SK-N-SH (cell line): ENCODE measurements at regions not wholly inside any gene's neighbourhood (a gene's known extent, or its start where the extent isn't known, plus 50 kb on each side); places are given as distances from the start of the nearest gene placed in this dataset.

Experiments used
- CTCF ChIP-seq: fragments of 200-600 bp; sonication (generic); IDR thresholded peaks from 2 replicates; pipeline ENCODE4 v1.6.1; 2017; ENCODE audit warnings: antibody characterized with exemption, mild to moderate bottlenecking, moderate library complexity
- EP300 ChIP-seq, 2 experiments: IDR thresholded peaks; 2 replicates each; pipeline versions ENCODE4 v1.4.0 to v1.6.1; 2012; ENCODE audit warnings: borderline replicate concordance in 1 of 2, low read depth in 1 of 2, low read length in 1 of 2
- EZH2phosphoT487 ChIP-seq: fragments of 200-600 bp; sonication (generic); IDR thresholded peaks from 2 replicates; pipeline ENCODE4 v1.6.1; 2017; ENCODE audit warnings: low read depth, mixed run types, mild to moderate bottlenecking, antibody characterized with exemption, moderate library complexity, borderline replicate concordance
- MEF2A ChIP-seq: IDR thresholded peaks from 2 replicates; pipeline ENCODE4 v1.4.0; 2012; ENCODE audit warnings: low read depth, borderline replicate concordance
- MXI1 ChIP-seq: IDR thresholded peaks from 2 replicates; pipeline ENCODE4 v1.6.1; 2012; ENCODE audit warnings: mild to moderate bottlenecking, low read depth, low read length, improper control_type of control experiment
- RAD21 ChIP-seq: IDR thresholded peaks from 2 replicates; pipeline ENCODE4 v1.6.1; 2012; ENCODE audit warnings: mild to moderate bottlenecking, low read length
- RXRA ChIP-seq: IDR thresholded peaks from 2 replicates; pipeline ENCODE4 v1.4.0; 2012; ENCODE audit warnings: low read depth, mild to moderate bottlenecking, borderline replicate concordance
- SIN3A ChIP-seq: IDR thresholded peaks from 2 replicates; pipeline ENCODE4 v1.6.1; 2012; ENCODE audit warnings: low read depth, mild to moderate bottlenecking, low read length, moderate library complexity, borderline replicate concordance
- SMC3 ChIP-seq: IDR thresholded peaks from 2 replicates; pipeline ENCODE4 v1.6.1; 2012; ENCODE audit warnings: low read depth, low read length, improper control_type of control experiment
- YY1 ChIP-seq: IDR thresholded peaks from 2 replicates; pipeline ENCODE4 v1.4.0; 2012; ENCODE audit warnings: low read depth, mild to moderate bottlenecking
- TF ChIP-seq, protein P1 (sequence below): IDR thresholded peaks from 2 replicates; pipeline ENCODE4; 2012
- TF ChIP-seq, protein P2 (sequence below): IDR thresholded peaks from 2 replicates; pipeline ENCODE4 v1.4.0; 2012; ENCODE audit warnings: low read depth, borderline replicate concordance

GRCh38 chr2:234773764-234774409, 177.9 kb upstream of the SH3BP4 start:
- TF ChIP-seq CTCF (no peak), EP300 (IDR thresholded peaks at IDR 0.05; ENCODE audit: borderline replicate concordance in 1 of 2, low read depth in 1 of 2, low read length in 1 of 2) (no peak), YY1 (no peak), SIN3A (no peak), RXRA (no peak), EZH2phosphoT487 (no peak), SMC3 (no peak), MEF2A (no peak), MXI1 (no peak), RAD21 (no peak)
- TF ChIP-seq, protein P1, sequence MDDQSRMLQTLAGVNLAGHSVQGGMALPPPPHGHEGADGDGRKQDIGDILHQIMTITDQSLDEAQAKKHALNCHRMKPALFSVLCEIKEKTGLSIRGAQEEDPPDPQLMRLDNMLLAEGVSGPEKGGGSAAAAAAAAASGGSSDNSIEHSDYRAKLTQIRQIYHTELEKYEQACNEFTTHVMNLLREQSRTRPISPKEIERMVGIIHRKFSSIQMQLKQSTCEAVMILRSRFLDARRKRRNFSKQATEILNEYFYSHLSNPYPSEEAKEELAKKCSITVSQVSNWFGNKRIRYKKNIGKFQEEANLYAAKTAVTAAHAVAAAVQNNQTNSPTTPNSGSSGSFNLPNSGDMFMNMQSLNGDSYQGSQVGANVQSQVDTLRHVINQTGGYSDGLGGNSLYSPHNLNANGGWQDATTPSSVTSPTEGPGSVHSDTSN: no peak
- TF ChIP-seq, protein P2, sequence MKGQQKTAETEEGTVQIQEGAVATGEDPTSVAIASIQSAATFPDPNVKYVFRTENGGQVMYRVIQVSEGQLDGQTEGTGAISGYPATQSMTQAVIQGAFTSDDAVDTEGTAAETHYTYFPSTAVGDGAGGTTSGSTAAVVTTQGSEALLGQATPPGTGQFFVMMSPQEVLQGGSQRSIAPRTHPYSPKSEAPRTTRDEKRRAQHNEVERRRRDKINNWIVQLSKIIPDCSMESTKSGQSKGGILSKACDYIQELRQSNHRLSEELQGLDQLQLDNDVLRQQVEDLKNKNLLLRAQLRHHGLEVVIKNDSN: no peak
